CD4-positive, alpha-beta T cell (primary cell): ENCODE measurements at regions not wholly inside any gene's neighbourhood (a gene's known extent, or its start where the extent isn't known, plus 50 kb on each side); places are given as distances from the start of the nearest gene placed in this dataset.

ENCODE experiments used
- ATAC-seq: fragments of 200-7000 bp; cut with Tn5 transposase; one replicate; pipeline ENCODE4 v1.10.0; 2022; ENCODE audit warnings: mild to moderate bottlenecking; ENCODE audit not compliant: poor library complexity
- CTCF ChIA-PET: fragments of 350-600 bp; sonication (Branson Sonifier 250); formaldehyde crosslinking; loops from one replicate; lab custom pipeline; 2021; ENCODE audit warnings: antibody characterized with exemption, inconsistent platforms; lab: Charles Lee
- POLR2A ChIA-PET: fragments of 350-600 bp; sonication (Branson Sonifier 250); formaldehyde crosslinking; loops from one replicate; lab custom pipeline; 2021; ENCODE audit warnings: antibody characterized with exemption, inconsistent platforms; lab: Charles Lee
- DNase-seq, 14 experiments: peaks; one replicate each; pipeline ENCODE4 v3.0.0-alpha.2; 2013 to 2020; ENCODE audit warnings: mixed read lengths in 2 of 14
- H3K27ac ChIP-seq, 2 donors: one replicate each; pipeline versions ENCODE4 v1.5.1 to v1.7.0; 2013; ENCODE audit warnings: low read length in 2 of 2, low read depth in 1 of 2, mild to moderate bottlenecking in 1 of 2
- H3K27me3 ChIP-seq, 2 experiments: 1 replicate in 1 of 2; 2 replicates in 1 of 2; pipeline versions ENCODE4 v1.6.1 to v1.7.0; 2013; ENCODE audit warnings: low read length in 2 of 2, control low read depth in 1 of 2, mild to moderate bottlenecking in 1 of 2, moderate library complexity in 1 of 2; ENCODE audit not compliant: insufficient read depth in 2 of 2, control insufficient read depth in 1 of 2
- H3K36me3 ChIP-seq: one replicate; pipeline ENCODE4 v1.6.1; 2013; ENCODE audit warnings: low read length, control low read depth; ENCODE audit not compliant: insufficient read depth
- H3K4me1 ChIP-seq: one replicate; pipeline ENCODE4 v1.6.1; 2013; ENCODE audit warnings: low read length, control low read depth; ENCODE audit not compliant: insufficient read depth
- H3K4me3 ChIP-seq: one replicate; pipeline ENCODE4 v1.5.1; 2013; ENCODE audit warnings: mild to moderate bottlenecking, low read length, moderate library complexity
- H3K9me3 ChIP-seq, 2 experiments: 1 replicate in 1 of 2; 2 replicates in 1 of 2; pipeline versions ENCODE4 v1.6.1 to v1.7.0; 2013; ENCODE audit warnings: low read length in 2 of 2, mild to moderate bottlenecking in 2 of 2, control low read depth in 1 of 2, moderate library complexity in 1 of 2; ENCODE audit not compliant: control insufficient read depth in 1 of 2, insufficient read depth in 1 of 2
- H3K27ac Mint-ChIP-seq: one replicate; pipeline ENCODE4 v1.8.0; 2020; ENCODE audit warnings: mixed read lengths
- H3K27me3 Mint-ChIP-seq: one replicate; pipeline ENCODE4 v1.8.0; 2021; ENCODE audit warnings: mixed read lengths
- H3K36me3 Mint-ChIP-seq: one replicate; pipeline ENCODE4 v1.8.0; 2021; ENCODE audit warnings: low read depth, mixed read lengths
- H3K4me1 Mint-ChIP-seq: one replicate; pipeline ENCODE4 v1.8.0; 2021; ENCODE audit warnings: low read depth, mixed read lengths
- H3K4me3 Mint-ChIP-seq: one replicate; pipeline ENCODE4 v1.8.0; 2020; ENCODE audit warnings: mild to moderate bottlenecking, mixed read lengths
- H3K9me3 Mint-ChIP-seq: one replicate; pipeline ENCODE4 v1.8.0; 2020; ENCODE audit warnings: mixed read lengths
- CTCF ChIP-seq: fragments of 200-600 bp; IDR thresholded peaks from one replicate; pipeline ENCODE4 v1.8.0; 2022; ENCODE audit warnings: antibody characterized with exemption, mild to moderate bottlenecking
- intact Hi-C, 2 experiments: fragments of 100-400 bp; cut with DNase I in 1 of 2; cut with micrococcal nuclease in 1 of 2; formaldehyde crosslinking; loops; one replicate each; pipeline versions ENCODE4 v1.15.1 to v1.9.0; 2023 to 2025; cut with DNase I, micrococcal nuclease

GRCh38 chr2:201978986-201979385 lies 54.7 kb upstream of the FZD7 start:
- no peak overlapping the region for H3K4me3 ChIP-seq
- Mint-ChIP-seq H3K9me3 (no peaks in the 10 kb centered on the region), H3K4me1 (no peaks in the 10 kb centered on the region), H3K36me3 (no peaks in the 10 kb centered on the region), H3K27ac (no peak overlapping the region), H3K4me3 (no peak overlapping the region), H3K27me3 (peaks cover 22% of the 10 kb centered on the region)
- no peaks in the 10 kb centered on the region for H3K4me1 ChIP-seq
- DNase-seq: no peak
- no peaks in the 10 kb centered on the region for H3K9me3 ChIP-seq
- no peak for ATAC-seq
- CTCF ChIA-PET: no interaction called here
- H3K27me3 ChIP-seq: peaks cover 3 to 8% of the 10 kb centered on the region in 2 experiments
- H3K36me3 ChIP-seq: no peaks in the 10 kb centered on the region
- POLR2A ChIA-PET: no interaction called here
- H3K27ac ChIP-seq: no peak overlapping the region
- TF ChIP-seq CTCF: no peak
- intact Hi-C loops: no loop called here

DNA sequence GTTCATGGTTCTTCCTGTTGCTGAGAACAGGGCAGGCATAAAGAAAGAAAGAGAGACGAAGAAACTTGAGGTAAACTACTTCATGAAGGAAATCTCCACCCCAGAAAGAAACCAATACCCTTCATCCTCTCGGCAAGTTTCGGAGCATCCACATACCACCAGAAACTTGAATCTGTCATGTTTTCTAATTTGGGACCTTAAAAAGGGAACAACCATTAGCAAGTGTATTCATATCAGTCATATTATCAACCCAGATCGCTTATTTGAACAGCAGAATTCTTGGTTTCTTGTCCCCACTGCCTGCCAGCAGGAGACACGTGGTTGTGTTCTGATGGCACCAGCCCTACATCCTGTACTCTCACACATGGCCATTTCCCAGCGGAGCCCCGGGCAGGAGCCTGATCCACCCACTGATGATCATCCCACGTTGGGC lies 53.2 kb upstream of the FZD7 start:
- Mint-ChIP-seq H3K4me3 (no peak overlapping the region), H3K9me3 (no peaks in the 10 kb centered on the region), H3K36me3 (no peaks in the 10 kb centered on the region), H3K27ac (no peak overlapping the region), H3K4me1 (no peaks in the 10 kb centered on the region), H3K27me3 (peaks cover 22% of the 10 kb centered on the region)
- H3K4me3 ChIP-seq: no peak overlapping the region
- no peak for DNase-seq
- ChIA-PET CTCF (no interaction called here), POLR2A (no interaction called here)
- TF ChIP-seq CTCF: no peak
- ATAC-seq: no peak
- H3K36me3 ChIP-seq: no peaks in the 10 kb centered on the region
- intact Hi-C loops: no loop called here
- H3K9me3 ChIP-seq: no peaks in the 10 kb centered on the region
- H3K27me3 ChIP-seq: peaks cover 3 to 8% of the 10 kb centered on the region in 2 experiments
- H3K27ac ChIP-seq: no peak overlapping the region
- H3K4me1 ChIP-seq: no peaks in the 10 kb centered on the region

DNA sequence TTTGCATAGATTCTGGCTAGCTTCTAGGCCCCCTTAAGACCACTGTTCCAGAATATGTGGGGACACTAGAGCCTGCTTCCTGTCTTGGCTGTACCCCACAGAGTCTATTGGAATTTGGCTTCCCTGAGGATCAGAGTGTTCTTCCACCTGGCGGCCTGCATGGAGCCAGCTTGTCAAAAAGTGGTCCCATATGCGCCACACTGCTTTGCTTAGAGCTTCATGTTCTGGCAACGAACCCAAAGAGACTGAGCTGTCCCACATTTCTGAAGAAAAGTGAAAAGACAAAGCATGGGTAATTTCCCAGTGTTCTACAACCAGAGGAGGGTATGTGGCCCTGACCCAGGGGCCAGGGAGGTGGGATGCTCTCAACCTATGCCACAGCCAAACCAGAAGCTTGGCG lies 52.7 kb upstream of the FZD7 start:
- Mint-ChIP-seq H3K4me3 (no peak overlapping the region), H3K27me3 (peaks cover 22% of the 10 kb centered on the region), H3K4me1 (no peaks in the 10 kb centered on the region), H3K36me3 (no peaks in the 10 kb centered on the region), H3K27ac (no peak overlapping the region), H3K9me3 (no peaks in the 10 kb centered on the region)
- H3K27me3 ChIP-seq: peaks cover 3 to 7% of the 10 kb centered on the region in 2 experiments
- intact Hi-C loops: no loop called here
- POLR2A ChIA-PET: no interaction called here
- ATAC-seq (no peak), DNase-seq (no peak)
- no peaks in the 10 kb centered on the region for H3K4me1 ChIP-seq
- no peaks in the 10 kb centered on the region for H3K9me3 ChIP-seq
- H3K27ac ChIP-seq: no peak overlapping the region
- no peaks in the 10 kb centered on the region for H3K36me3 ChIP-seq
- H3K4me3 ChIP-seq: no peak overlapping the region
- TF ChIP-seq CTCF: no peak
- CTCF ChIA-PET: no interaction called here
